Stimulated activated effector memory CD8-positive, alpha-beta T cell treated with anti-CD3 and anti-CD28 coated beads, Interleukin-12 subunit alpha, Interleukin-12 subunit beta, amount 100 ng/mL, for 72 hours (primary cell): ENCODE measurements at regions not wholly inside any gene's neighbourhood (a gene's known extent, or its start where the extent isn't known, plus 50 kb on each side); places are given as distances from the start of the nearest gene placed in this dataset.
"Not testable (repeated sequence)": the region's sequence is repeated elsewhere in the genome, so short reads cannot be mapped to it uniquely, and the experiment has no call there.

ENCODE experiments used
- ATAC-seq: fragments of 150-1000 bp; cut with Tn5 transposase; 2 replicates; pipeline ENCODE4 v1.10.0; 2021
- DNase-seq, 2 donors: peaks; one replicate each; pipeline ENCODE4 v3.0.0; 2021 to 2022; ENCODE audit warnings: low spot score in 2 of 2
- H3K27ac Mint-ChIP-seq: one replicate; pipeline ENCODE4 v1.8.0; 2022; ENCODE audit warnings: mild to moderate bottlenecking, mixed read lengths
- H3K36me3 Mint-ChIP-seq: one replicate; pipeline ENCODE4 v1.8.0; 2022; ENCODE audit warnings: mild to moderate bottlenecking, mixed read lengths
- H3K4me1 Mint-ChIP-seq: one replicate; pipeline ENCODE4 v1.8.0; 2022; ENCODE audit warnings: mixed read lengths
- H3K4me3 Mint-ChIP-seq: one replicate; pipeline ENCODE4 v1.8.0; 2022; ENCODE audit warnings: mild to moderate bottlenecking, mixed read lengths
- H3K9me3 Mint-ChIP-seq: one replicate; pipeline ENCODE4 v1.8.0; 2022; ENCODE audit warnings: mixed read lengths

GRCh38 chr6:14464716-14465115 lies 347.1 kb downstream of the CD83 start:
- DNase-seq: no peak
- no peaks in the 10 kb centered on the region for H3K4me1 Mint-ChIP-seq
- H3K36me3 Mint-ChIP-seq: no peaks in the 10 kb centered on the region
- no peak for ATAC-seq
- H3K27ac Mint-ChIP-seq: no peak overlapping the region
- no peak overlapping the region for H3K4me3 Mint-ChIP-seq
- no peaks in the 10 kb centered on the region for H3K9me3 Mint-ChIP-seq

DNA sequence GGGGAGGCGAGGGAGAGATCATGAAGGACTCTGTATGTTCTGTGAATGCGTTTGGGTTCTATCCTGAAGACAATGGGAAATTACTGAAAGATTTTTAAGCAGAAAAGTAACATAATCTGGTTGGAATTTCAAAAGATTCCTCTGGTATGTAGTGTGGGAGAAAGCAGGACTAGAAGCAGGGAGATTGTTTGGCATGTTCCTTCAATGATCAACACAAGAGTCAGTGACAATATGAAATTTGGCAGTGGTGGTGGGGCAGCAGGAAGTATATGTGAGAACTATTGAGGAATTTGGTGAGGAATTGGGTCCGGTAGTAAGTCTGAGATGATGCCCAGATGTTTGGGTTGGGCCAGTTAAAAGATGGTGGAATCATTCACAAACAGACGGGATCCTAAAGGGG lies 348.7 kb downstream of the CD83 start:
- ATAC-seq (no peak), DNase-seq (no peak)
- no peaks in the 10 kb centered on the region for H3K4me1 Mint-ChIP-seq
- H3K36me3 Mint-ChIP-seq: no peaks in the 10 kb centered on the region
- H3K4me3 Mint-ChIP-seq: no peak overlapping the region
- no peaks in the 10 kb centered on the region for H3K9me3 Mint-ChIP-seq
- no peak overlapping the region for H3K27ac Mint-ChIP-seq

- ATAC-seq (no peak), DNase-seq (no peak)
- no peaks in the 10 kb centered on the region for H3K9me3 Mint-ChIP-seq
- H3K36me3 Mint-ChIP-seq: no peaks in the 10 kb centered on the region
- H3K27ac Mint-ChIP-seq: no peak overlapping the region
- no peaks in the 10 kb centered on the region for H3K4me1 Mint-ChIP-seq
- H3K4me3 Mint-ChIP-seq: no peak overlapping the region
These were observed 350.0 kb downstream of the CD83 start for GRCh38 chr6:14467591-14467990.

- Mint-ChIP-seq H3K36me3 (no peaks in the 10 kb centered on the region), H3K9me3 (no peaks in the 10 kb centered on the region), H3K27ac (no peak overlapping the region), H3K4me1 (no peaks in the 10 kb centered on the region), H3K4me3 (no peak overlapping the region)
- DNase-seq: no peak
- no peak for ATAC-seq
These were observed 351.2 kb downstream of the CD83 start for GRCh38 chr6:14468647-14469321.

DNA sequence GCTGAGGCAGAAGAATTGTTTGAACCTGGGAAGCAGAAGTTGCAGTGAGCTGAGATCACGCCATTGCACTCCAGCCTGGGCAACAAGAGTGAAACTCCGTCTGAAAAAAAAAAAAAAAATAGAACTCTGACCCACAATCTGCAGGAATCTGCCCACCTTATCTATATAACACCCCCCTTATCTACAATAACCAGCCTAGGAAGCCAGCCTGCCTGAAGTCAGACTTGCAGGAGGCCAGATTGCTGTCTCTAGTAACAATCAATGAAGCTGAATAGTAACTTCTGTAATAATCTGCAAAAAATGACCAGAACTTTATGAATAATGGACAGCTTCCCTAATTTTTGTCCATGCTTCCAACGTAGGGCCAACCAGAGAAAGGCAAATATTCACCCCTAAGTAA lies 352.5 kb downstream of the CD83 start:
- DNase-seq (no peak), ATAC-seq (no peak)
- no peaks in the 10 kb centered on the region for H3K36me3 Mint-ChIP-seq
- H3K4me3 Mint-ChIP-seq: no peak overlapping the region
- peak overlapping the region; percentile 27 for H3K27ac Mint-ChIP-seq
- peaks cover 8% of the 10 kb centered on the region for H3K4me1 Mint-ChIP-seq
- no peaks in the 10 kb centered on the region for H3K9me3 Mint-ChIP-seq

GRCh38 chr6:14470671-14471070 lies 353.1 kb downstream of the CD83 start:
- Mint-ChIP-seq H3K4me3 (no peak overlapping the region), H3K4me1 (peaks cover 9% of the 10 kb centered on the region), H3K36me3 (no peaks in the 10 kb centered on the region), H3K27ac (peak overlapping the region; percentile 27), H3K9me3 (no peaks in the 10 kb centered on the region)
- ATAC-seq (no peak), DNase-seq (no peak)

- H3K9me3 Mint-ChIP-seq: no peaks in the 10 kb centered on the region
- H3K27ac Mint-ChIP-seq: no peak overlapping the region
- no peaks in the 10 kb centered on the region for H3K36me3 Mint-ChIP-seq
These were observed 354.8 kb downstream of the CD83 start for GRCh38 chr6:14472255-14472985.

DNA sequence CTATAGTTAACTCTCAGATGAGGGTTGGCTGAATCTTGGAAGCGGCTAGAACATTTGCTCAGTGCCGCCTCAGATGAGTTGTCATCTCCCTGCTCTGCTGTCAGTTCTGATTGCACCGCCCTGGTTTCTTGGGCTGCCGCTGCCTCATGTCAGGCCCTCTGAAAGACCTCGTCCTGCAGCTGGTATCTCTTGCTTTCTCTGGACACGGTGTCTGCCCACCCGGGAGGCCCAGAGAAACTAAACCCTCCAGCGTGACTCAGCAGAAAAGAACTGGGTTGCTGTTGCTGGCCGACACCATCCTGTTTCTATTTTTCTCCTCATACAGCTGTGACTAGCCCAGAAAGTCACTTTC lies 355.4 kb downstream of the CD83 start:
- H3K27ac Mint-ChIP-seq: no peak overlapping the region
- H3K9me3 Mint-ChIP-seq: no peaks in the 10 kb centered on the region
- no peaks in the 10 kb centered on the region for H3K36me3 Mint-ChIP-seq
- no peak for ATAC-seq
- peaks cover 9% of the 10 kb centered on the region for H3K4me1 Mint-ChIP-seq
- DNase-seq: no peak
- H3K4me3 Mint-ChIP-seq: no peak overlapping the region

More at GRCh38 chr6:14472255-14472985, 354.8 kb downstream of the CD83 start:
- Mint-ChIP-seq H3K4me3 (no peak overlapping the region), H3K4me1 (peaks cover 9% of the 10 kb centered on the region)
- ATAC-seq: no peak
- no peak for DNase-seq

GRCh38 chr6:14474816-14475215 lies 357.2 kb downstream of the CD83 start:
- Mint-ChIP-seq H3K4me3 (no peak overlapping the region), H3K27ac (no peak overlapping the region), H3K36me3 (no peaks in the 10 kb centered on the region), H3K4me1 (peaks cover 9% of the 10 kb centered on the region), H3K9me3 (no peaks in the 10 kb centered on the region)
- peak; percentile 79 for ATAC-seq
- no peak for DNase-seq

DNA sequence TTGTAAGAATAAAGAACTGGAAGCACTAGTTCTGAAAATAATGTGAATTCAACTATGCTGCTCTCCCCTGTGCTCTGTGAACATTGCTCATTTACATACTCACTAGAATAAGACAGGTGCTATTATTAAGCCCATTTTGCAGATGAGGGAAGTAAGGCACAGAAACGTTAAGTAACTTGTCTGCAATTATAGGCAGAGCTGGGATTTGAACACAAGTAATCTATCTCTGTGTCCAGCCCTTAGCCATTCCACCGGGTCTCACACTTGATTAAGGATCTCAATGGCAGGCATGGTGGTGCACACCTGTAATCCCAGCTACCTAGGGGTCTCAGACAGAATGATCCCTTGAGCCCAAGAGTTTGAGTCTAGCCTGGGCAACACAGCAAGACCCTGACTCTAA lies 357.7 kb downstream of the CD83 start:
- DNase-seq: no peak
- Mint-ChIP-seq H3K4me1 (peaks cover 9% of the 10 kb centered on the region), H3K4me3 (no peak overlapping the region), H3K9me3 (no peaks in the 10 kb centered on the region), H3K36me3 (no peaks in the 10 kb centered on the region), H3K27ac (no peak overlapping the region)
- ATAC-seq: no peak

DNA sequence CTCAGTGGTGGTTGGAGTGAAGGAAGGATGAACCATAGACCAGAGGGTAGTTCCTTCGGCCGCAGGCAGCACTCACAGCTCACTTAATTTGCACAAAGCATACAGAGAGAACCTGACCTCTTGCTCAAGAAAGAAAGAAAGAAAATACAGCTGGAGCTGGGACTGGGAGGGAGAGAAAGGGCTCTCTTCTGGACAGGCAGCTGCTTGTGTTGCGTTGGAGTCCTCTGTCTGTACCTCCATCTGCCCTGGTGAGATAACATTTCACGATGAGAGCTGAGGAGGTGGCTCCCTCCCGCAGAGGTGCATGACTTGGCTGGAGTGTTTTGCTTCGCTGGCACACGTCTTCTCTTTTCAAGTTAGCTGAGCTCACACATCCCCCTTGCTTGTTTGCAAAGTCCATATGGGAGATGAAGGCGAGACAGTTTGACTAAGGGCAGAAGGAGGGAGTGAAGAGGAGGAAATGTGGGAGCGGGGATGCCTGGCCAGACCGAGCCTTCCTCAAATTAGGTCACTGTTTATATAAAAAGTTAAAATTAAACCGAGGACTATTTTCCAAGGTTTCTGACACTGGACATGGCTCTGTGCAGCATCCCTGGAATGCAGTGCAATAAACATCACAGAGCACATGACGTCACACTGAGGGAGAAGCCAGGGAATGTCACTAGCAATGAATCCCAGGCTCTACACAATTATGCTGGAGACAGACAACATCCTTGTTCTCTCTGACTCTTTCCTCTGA lies 359.4 kb downstream of the CD83 start:
- no peaks in the 10 kb centered on the region for H3K36me3 Mint-ChIP-seq
- ATAC-seq (no peak), DNase-seq (peak in 1 of 2 donors; percentile 8)
- H3K4me1 Mint-ChIP-seq: peaks cover 9% of the 10 kb centered on the region
- peaks cover 4% of the 10 kb centered on the region for H3K9me3 Mint-ChIP-seq
- H3K4me3 Mint-ChIP-seq: no peak overlapping the region
- H3K27ac Mint-ChIP-seq: no peak overlapping the region

- Mint-ChIP-seq H3K27ac (no peak overlapping the region), H3K4me1 (peaks cover 9% of the 10 kb centered on the region), H3K9me3 (peaks cover 4% of the 10 kb centered on the region), H3K4me3 (no peak overlapping the region), H3K36me3 (no peaks in the 10 kb centered on the region)
- ATAC-seq (no peak), DNase-seq (peak in 1 of 2 donors; percentile 18)
These were observed 360.0 kb downstream of the CD83 start for GRCh38 chr6:14477559-14477958.

GRCh38 chr6:14478381-14479225 lies 361.0 kb downstream of the CD83 start:
- Mint-ChIP-seq H3K4me1 (peaks cover 9% of the 10 kb centered on the region), H3K27ac (no peak overlapping the region), H3K4me3 (no peak overlapping the region), H3K9me3 (peaks cover 4% of the 10 kb centered on the region), H3K36me3 (no peaks in the 10 kb centered on the region)
- ATAC-seq: no peak
- DNase-seq: peak in 1 of 2 donors; percentile 18

- H3K4me3 Mint-ChIP-seq, H3K4me1 Mint-ChIP-seq, DNase-seq, H3K9me3 Mint-ChIP-seq, ATAC-seq, H3K36me3 Mint-ChIP-seq, H3K27ac Mint-ChIP-seq: not testable (repeated sequence)
These were observed 364.4 kb downstream of the CD83 start for GRCh38 chr6:14481946-14482345.

DNA sequence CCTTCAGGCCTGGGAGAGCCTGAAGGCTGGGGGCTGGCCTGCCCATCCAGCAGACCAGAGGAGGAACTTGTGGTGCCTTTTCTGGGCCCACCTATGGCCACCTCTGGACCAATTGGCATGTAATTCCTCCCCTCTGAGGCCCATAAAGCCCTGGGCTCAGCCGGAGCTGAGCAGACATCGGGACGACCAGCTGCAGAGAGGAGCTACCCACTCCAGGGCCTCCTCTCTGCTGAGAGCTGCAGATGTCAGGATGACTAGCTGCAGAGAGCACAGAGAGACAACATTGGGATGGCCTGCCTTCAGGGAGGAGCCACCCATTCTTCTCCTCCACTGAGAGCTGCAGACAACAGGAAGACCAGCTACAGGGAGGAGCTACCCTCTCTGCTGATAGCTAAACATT lies 370.1 kb downstream of the CD83 start:
- no peaks in the 10 kb centered on the region for H3K36me3 Mint-ChIP-seq
- H3K9me3 Mint-ChIP-seq: no peaks in the 10 kb centered on the region
- H3K27ac Mint-ChIP-seq: no peak overlapping the region
- no peak for ATAC-seq
- DNase-seq: no peak
- no peak overlapping the region for H3K4me3 Mint-ChIP-seq
- H3K4me1 Mint-ChIP-seq: peaks cover 5% of the 10 kb centered on the region
